GM19328 (cell line): ENCODE measurements at regions not wholly inside any gene's neighbourhood (a gene's known extent, or its start where the extent isn't known, plus 50 kb on each side); places are given as distances from the start of the nearest gene placed in this dataset.
"Not testable (repeated sequence)": the region's sequence is repeated elsewhere in the genome, so short reads cannot be mapped to it uniquely, and the experiment has no call there.

Experiments used
- ATAC-seq: cut with Tn5 transposase; IDR thresholded peaks from one replicate; pipeline ENCODE4 v1.9.1; 2021; ENCODE audit warnings: mild to moderate bottlenecking, moderate library complexity; ENCODE audit not compliant: unreplicated experiment

DNA sequence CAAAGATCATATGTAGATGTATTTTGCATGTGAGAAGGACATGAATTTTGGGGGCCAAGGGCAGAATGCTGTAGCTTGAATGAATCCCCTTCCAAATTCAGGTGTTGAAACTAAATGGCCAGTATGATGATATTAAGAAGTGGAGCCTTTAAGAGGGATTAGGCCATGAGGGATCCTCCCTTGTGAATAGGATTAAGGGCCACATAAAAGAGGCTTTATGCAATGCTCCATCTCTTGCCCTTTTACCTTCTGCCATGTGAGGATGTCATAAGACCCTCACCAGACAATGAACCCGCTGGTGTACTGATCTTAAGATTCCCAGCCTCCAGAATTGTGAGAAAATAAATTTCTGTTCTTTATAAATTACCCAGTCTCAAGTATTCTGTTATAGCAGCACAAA lies 206.1 kb downstream of the YTHDC2 start:
- ATAC-seq, result no peak

DNA sequence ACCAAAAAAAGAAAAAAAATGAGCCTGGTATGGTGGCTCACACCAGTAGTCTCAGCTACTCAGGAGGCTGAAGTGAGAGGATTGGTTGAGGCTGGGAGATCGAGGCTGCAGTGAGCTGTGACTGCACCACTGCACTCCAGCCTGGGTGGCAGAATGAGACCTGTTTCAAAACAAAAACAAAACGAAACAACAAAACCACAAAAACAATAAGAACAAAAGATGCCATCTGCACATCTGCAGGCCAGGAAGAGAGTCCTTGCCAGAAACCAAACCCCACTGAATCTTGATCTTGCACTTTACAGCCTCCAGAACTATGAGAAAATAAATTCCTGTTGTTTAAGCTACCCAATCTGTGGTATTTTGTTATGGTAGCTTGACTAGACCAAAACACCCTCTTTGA lies 207.7 kb downstream of the YTHDC2 start:
- ATAC-seq, result no peak

DNA sequence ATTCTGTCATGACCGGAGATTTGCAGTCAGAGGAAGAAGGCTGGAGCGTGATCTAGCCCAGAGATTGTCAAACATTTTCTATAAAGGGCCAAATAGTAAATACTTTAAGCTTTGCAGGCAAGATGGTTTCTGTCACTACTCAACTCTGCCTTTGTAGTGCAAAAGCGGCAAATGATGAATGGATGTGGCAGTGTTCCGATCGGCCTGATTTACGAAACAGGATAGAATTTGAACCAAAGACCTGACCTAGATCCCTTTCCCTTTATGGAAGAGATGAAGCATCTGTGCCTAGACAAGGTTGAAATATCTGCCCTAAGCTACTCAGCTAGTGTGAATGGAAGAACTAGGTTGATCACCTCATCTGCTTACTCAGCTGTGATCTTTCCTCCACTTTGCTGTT lies 209.5 kb downstream of the YTHDC2 start:
- no peak for ATAC-seq

DNA sequence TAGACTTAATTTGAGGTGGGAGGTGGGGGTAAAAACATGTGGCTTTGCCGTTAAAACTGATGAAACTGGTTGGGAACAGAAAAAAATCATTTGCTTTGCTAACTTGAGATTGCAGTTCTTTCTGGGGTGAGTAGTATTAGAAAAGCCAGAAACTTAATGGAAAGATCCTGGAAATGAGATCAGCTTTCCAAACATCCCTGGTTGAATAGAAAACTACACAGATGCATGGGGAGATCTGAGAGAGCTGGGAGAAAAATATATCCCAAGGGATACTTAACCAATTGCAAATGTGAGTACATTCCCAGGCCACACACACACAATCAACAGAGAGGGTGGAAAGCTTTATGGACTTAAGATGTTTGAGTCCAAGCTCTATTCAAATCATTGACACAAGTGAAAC lies 222.3 kb downstream of the YTHDC2 start:
- no peak for ATAC-seq

DNA sequence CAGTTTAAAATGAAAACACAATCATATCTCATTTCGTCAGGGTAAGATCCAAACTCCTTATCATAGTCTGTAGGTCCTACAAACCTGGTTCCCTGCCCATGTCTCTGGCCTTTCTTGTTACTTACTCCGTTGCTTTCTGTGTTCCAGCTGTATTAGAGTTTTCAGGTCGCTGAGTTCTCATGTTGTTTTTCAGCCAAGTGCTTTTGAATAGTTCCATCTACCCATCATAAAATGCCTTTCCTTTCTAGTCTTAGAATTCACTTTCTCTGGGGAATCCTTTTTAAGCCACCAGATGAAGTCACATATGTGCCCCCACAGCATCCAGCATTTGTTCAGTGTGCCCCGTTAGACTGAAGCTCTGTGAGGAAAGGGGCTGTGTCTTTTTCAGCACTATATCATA lies 228.7 kb downstream of the YTHDC2 start:
- no peak for ATAC-seq

DNA sequence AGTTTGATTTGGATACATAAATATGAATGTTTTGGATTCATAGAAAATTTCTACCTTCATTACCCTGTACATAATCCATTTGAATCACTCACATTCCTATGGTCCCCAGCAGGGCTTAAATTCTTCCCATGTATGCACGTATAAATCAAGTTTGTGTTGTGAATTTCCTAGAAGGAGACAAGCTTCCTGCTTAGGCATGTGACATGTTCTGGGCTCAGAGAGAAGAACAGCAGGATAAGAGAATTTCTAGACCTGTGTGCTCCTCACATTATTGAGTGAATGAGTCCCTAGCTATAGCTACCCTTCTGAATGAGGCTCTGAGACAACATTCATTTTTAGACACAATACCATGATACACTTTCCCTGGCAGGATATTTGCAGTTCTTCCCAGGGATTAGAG lies 229.1 kb downstream of the YTHDC2 start:
- no peak for ATAC-seq

DNA sequence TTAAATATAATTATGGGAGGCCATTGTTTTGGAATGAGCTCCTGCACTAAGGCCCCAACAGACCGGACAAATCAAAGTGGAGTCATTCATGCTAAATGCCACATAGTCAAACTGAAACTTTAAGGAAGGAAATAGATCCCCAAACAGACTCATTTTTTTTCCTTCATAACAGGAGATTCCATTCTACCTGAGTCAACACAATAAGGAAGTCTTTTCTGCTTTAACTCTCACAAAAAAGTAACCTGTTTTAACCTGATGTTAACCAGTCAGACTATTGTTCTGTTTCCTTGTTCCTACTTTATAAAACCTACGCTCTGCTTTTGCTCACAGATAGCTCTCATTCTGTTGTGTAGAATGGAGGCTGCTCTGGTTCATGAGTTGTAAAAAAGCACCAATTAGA lies 234.9 kb downstream of the YTHDC2 start:
- no peak for ATAC-seq

DNA sequence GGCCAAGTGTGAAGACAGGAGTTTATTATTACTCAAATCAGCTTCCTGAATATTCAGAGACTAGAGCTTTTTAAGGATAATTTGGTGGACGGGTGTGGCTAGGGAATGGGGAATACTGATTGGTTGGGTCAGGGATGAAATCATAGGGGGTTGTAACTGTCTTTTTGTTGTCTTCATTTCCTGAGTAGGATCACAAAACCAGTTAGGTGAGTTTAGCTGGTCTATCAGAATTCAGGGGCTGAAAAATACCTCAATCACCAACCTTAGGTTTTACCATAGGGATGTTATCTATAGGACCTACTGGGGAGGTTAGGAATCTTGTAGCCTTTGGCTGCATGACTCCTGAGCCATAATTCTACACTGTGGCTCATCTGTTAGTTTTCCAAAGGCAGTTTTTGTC lies 235.8 kb downstream of the YTHDC2 start:
- no peak for ATAC-seq

DNA sequence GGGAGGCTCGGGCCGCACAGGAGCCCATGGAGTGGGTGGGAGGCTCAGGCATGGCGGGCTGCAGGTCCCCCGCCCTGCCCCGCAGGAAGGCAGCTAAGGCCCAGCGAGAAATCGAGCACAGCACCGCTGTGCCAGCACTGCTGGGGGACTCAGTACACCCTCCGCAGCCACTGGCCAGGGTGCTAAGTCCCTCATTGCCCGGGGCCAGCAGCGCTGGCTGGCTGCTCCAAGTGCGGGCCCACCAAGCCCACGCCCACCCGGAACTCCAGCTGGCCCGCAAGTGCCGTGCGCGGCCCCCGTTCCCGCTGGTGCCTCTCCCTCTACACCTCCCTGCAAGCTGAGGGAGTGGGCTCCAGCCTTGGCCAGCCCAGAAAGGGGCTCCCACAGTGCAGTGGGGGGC lies 239.7 kb downstream of the YTHDC2 start:
- ATAC-seq, result not testable (repeated sequence)

DNA sequence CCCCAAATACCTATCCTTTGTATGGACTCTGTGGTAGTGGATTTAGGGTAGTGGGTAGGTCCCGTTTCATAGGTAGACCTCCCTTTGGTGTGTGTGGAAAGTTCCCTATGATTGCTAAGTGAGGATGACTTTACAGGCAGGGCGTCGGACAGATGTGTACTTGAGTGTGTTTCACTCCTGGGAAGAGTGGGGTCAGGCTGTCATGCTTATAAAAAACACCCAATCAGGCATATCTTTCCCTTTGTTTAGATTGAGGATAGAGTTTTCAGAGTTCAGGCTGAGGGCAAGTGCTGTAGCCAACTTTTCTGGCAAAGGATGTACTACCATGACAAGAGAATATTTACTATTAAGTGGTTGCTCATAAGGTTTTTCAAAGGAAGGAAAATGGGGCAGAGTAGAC lies 242.0 kb downstream of the YTHDC2 start:
- no peak for ATAC-seq

DNA sequence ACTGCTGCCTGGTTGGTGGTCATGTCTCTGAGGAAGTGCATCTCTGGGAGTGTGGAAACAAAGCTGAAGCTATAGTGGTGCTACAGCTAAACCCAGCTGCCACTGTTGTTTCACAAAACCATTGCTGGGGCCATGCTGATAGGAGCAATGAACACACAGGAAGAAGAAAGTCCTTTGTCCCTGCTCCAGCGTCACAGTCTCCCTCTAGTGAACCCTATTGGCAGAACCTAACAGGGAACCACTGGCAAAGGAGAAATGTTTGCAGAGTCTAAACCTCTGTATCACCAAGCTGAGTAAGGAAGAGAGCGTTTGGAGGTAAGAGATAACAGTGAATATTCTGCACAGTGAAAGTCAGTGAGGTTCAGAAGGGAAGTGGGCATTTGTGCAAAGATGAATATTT lies 244.0 kb downstream of the YTHDC2 start:
- no peak for ATAC-seq

DNA sequence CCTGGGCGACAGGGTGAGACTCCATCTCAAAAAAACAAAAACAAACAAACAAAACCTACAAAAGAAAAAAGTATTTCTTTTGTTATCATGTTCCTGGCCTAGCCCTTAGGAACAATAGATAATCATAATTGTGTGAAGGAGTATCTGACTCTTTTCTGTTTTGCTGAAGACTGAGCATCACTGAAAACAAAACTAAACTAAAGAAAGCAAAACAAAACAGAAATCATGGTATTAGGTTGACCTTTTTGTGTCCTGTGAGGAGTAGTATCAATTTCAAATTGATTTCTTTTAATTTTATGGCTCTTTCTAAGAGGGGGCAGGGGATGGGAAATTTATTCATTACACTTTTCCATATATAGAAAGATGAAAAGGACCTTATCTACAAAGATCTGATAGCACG lies 246.0 kb downstream of the YTHDC2 start:
- no peak for ATAC-seq

DNA sequence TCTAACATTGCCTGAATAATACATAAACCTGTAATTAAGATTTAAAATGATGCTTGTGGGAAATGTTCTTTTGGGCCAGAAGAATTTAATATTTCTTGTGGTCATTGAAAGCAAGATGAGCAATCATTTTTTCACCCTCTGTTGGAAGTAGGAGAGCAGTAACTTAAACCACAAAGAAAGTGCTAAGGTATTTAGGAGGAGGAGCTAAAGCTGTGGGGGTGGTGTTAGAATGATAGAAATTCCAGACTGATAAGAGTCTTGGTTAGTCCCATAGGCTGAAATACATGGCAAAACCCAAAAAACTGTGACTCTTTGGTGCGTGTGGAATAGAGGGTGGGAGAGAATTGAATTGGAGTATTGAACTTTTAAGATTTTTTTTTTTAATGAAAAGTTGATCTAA lies 247.0 kb downstream of the YTHDC2 start:
- ATAC-seq, result no peak

DNA sequence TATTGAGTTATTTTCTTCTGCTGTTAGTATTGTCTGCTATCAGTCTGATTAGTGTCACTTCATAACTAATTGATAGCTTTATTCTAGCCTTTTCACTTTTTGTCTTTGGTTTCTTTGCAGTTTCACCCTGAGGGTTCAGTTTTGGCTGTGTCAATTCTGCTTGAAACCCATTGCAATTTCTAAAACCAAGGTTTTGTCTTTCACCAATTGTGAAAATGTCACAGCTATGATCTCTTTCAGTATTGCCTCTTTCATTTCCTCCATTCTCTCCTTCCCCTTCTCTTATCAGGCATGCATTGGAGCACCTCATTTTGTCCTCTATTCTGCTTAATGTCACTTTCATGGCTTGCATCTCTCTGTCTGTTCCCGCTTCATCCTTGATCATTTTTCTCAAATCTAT lies 248.1 kb downstream of the YTHDC2 start:
- ATAC-seq, result no peak

DNA sequence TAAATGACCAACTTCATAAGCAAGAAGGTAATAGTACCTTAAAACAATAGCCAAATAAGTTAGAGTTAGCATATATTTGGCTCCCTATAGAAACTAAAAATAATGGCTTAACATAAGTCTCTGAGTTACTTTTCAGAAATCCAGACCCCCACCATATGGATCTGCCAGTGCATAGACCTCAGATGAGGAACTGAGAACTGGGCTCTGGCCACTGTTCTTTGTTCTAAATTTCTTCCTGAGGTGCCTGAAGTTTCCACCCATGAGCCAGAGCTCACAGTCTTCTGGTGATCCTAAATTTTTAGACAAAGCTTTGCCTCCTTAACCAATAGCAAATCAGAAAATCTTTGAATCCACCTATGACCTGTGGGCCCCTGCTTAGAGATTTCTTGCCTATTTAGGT lies 250.9 kb downstream of the YTHDC2 start:
- ATAC-seq, result no peak

DNA sequence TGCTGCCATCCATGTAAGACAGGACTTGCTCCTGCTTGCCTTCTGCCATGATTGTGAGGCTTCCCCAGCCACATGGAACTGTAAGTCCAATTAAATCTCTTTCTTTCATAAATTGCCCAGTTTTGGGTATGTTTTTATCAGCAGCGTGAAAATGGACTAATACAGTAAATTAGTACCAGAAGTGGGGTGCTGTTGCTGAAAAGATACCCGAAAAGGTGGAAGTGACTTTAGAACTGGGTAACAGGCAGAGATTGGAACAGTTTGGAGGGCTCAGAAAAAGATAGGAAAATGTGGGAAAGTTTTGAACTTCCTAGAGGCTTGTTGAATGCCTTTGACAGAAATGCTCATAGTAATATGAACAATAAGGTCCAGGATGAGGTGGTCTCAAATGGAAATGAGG lies 253.3 kb downstream of the YTHDC2 start:
- ATAC-seq, result not testable (repeated sequence)

DNA sequence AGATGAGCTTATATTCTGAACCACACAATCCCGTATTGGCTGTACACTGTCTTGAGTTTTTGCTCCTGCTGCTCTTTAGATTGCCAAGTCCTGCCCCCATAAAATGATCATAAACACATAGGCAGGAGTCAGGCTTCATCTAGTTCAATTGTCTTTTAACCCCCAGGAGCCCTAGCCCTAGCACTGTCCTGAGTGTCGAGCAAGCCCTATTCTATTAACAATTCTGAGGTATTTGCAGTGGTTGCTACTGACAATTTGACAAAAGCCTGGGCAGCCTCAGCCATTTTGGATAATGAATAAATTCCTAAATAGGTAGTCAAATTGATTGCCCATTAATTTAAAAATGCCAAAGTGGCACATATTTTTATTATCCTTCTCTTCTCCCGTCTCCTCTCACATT lies 257.2 kb downstream of the YTHDC2 start:
- ATAC-seq, result no peak

DNA sequence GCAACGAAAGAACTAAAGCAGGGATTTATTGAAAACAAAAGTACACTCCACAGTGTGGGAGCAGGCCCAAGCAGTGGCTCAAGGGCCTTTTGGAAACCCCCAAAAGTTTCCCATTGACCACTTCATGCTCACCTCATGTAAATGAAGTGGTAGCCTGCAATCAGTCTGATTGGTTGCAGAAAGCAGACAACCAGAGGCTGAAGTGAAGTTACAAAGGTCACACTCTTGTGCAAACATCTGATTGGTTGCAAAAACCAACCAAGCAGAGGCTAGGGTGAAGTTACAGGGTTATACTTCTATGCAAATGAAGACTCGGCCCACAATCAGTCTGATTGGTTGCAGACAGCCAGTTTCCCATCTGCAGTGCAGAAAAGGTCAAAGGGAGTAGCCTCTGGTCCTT lies 258.0 kb downstream of the YTHDC2 start:
- ATAC-seq, result no peak

DNA sequence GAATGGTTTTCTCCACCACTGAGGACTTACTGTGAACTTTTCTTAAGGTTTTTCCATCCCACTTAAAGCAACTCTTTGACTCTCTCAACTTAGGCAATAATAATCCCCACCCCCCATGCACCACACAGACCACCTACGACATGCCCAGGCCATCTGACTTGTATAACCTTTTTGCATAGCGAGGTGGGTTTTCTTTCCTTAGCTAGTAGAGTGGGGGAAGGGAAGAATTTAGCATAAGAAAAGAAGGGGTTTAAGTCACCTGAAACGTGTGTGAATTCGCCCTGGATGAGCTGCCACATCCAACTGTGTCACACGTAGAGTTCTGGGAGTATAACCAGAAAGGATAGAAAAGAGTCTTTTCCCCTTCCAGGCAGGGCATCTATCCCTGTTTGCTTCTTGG lies 262.7 kb downstream of the YTHDC2 start:
- no peak for ATAC-seq

DNA sequence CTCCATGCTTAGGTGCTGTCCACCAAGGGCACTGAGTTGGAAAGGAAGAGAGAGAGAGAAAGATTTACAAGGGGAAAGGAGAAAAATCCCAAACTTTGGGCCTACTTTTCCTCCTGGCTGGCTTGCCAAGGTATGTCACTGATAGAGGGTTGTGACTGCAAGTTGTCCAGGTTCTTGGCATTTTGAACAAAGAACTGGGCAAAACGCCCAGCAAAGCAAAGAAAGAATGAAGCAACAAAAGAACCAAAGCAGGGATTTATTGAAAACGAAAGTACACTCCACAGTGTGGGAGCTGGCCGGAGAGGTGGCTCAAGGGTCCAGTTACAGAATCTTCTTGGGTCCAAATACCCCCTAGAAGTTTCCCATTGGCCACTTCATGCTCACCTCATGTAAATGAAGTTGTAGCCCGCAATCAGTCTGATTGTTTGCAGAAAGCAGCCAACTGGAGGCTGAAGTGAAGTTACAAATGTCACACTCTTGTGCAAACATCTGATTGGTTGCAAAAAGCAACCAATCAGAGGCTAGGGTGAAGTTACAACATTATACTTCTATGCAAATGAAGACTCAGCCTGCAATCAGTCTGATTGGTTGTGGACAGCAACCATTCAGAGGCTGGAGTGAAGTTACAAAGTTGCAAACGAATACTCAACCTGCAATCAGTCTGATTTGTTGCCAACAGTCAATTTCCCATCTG lies 263.5 kb downstream of the YTHDC2 start:
- no peak for ATAC-seq

DNA sequence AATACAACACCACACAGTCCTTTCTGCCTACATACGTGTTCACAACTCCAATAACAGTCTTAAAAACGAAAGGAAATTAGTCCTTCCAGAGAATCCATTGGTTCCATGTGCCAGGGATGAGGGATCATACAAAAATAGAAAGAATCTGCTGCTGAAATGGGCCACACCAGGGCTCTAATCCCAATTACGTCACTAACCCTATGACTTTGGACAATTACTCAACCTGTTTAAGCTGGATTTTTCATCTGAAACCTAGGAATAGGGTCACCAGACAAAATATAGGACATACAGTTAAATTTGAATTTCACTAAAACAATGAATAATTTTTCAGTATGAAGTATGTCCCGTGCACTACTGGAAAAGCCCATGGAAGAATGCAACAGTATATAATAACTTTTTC lies 264.7 kb downstream of the YTHDC2 start:
- ATAC-seq, result no peak

DNA sequence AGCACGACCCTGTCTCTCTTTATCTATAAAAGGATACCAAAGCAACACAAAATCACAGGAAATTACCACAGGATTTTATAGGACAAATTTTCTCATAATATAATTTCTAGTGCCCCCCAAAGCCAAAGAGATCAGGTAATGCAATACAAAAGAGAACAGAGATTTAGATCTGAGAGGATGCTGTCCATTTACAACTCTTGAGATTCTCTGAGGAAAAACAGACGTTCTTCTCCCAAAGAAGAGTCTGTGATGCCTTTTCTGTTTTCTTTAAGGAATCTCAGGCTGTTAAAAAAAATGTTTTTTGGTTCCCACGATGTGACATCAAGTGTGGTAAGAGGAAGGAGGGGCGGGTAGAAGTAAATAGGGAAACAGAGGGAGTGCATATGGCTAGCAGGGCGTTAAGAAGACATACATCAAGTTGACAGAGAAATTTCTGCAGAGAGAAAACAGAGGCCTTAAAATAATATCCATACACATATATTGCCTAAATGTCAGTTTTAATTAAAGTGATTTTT lies 274.7 kb downstream of the YTHDC2 start:
- ATAC-seq, result no peak

DNA sequence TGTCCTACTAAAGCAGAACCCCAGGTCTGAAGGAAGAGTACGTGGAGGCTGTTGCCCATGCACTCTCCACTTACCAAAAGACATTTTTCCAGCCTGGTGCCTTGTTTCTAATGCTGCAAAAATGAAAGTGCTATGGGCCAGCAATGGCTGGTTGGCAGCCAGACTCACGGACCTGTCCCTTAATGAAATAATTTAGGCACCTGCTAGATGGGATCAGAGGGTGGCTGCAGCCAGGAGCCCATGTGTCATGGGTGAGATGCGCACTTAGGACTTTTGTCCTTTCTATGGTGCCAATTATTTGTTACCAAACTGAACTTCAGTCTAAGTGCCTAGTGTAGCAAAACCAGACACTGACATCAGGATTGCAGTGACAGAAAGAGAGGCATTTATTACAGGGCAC lies 276.3 kb downstream of the YTHDC2 start:
- ATAC-seq, result no peak
